ENCODE measurements at regions not wholly inside any gene's neighbourhood (a gene's known extent, or its start where the extent isn't known, plus 50 kb on each side); places are given as distances from the start of the nearest gene placed in this dataset.

GRCh38 chr2:118442996-118443553, 354.8 kb downstream of the INSIG2 start:
- H3K9me3 ChIP-seq (ENCODE audit: control insufficient read depth in 2 of 2, low read length in 2 of 2) = no peaks in the 10 kb centered on the region
- H3K4me1 ChIP-seq (ENCODE audit: control insufficient read depth in 2 of 2, insufficient read depth in 2 of 2, low read length in 2 of 2) = no peaks in the 10 kb centered on the region
- no peak overlapping the region for H3K4me3 ChIP-seq (ENCODE audit: low read length in 2 of 2)
- no peaks in the 10 kb centered on the region for H3K27me3 ChIP-seq (ENCODE audit: control insufficient read depth in 2 of 2, insufficient read depth in 2 of 2, low read length in 2 of 2)
- no peaks in the 10 kb centered on the region for H3K36me3 ChIP-seq (ENCODE audit: control insufficient read depth in 2 of 2, insufficient read depth in 2 of 2, low read length in 2 of 2)
- no peak overlapping the region for H3K9ac ChIP-seq (ENCODE audit: low read depth in 1 of 2, low read length in 2 of 2)
- H3K27ac ChIP-seq (ENCODE audit: low read depth in 2 of 2, low read length in 2 of 2) = no peak overlapping the region

- H3K9me3 ChIP-seq (ENCODE audit: control insufficient read depth in 2 of 2, low read length in 2 of 2) = no peaks in the 10 kb centered on the region
- H3K27me3 ChIP-seq (ENCODE audit: control insufficient read depth in 2 of 2, insufficient read depth in 2 of 2, low read length in 2 of 2) = no peaks in the 10 kb centered on the region
- H3K27ac ChIP-seq (ENCODE audit: low read depth in 2 of 2, low read length in 2 of 2) = no peak overlapping the region
- H3K4me1 ChIP-seq (ENCODE audit: control insufficient read depth in 2 of 2, insufficient read depth in 2 of 2, low read length in 2 of 2) = no peaks in the 10 kb centered on the region
- no peak overlapping the region for H3K4me3 ChIP-seq (ENCODE audit: low read length in 2 of 2)
- H3K9ac ChIP-seq (ENCODE audit: low read depth in 1 of 2, low read length in 2 of 2) = no peak overlapping the region
- no peaks in the 10 kb centered on the region for H3K36me3 ChIP-seq (ENCODE audit: control insufficient read depth in 2 of 2, insufficient read depth in 2 of 2, low read length in 2 of 2)
These were observed 353.8 kb downstream of the INSIG2 start for GRCh38 chr2:118442046-118442445.

- no peaks in the 10 kb centered on the region for H3K36me3 ChIP-seq (ENCODE audit: control insufficient read depth in 2 of 2, insufficient read depth in 2 of 2, low read length in 2 of 2)
- no peak overlapping the region for H3K4me3 ChIP-seq (ENCODE audit: low read length in 2 of 2)
- H3K27me3 ChIP-seq (ENCODE audit: control insufficient read depth in 2 of 2, insufficient read depth in 2 of 2, low read length in 2 of 2) = no peaks in the 10 kb centered on the region
- H3K27ac ChIP-seq (ENCODE audit: low read depth in 2 of 2, low read length in 2 of 2) = no peak overlapping the region
- H3K9me3 ChIP-seq (ENCODE audit: control insufficient read depth in 2 of 2, low read length in 2 of 2) = no peaks in the 10 kb centered on the region
- no peaks in the 10 kb centered on the region for H3K4me1 ChIP-seq (ENCODE audit: control insufficient read depth in 2 of 2, insufficient read depth in 2 of 2, low read length in 2 of 2)
- H3K9ac ChIP-seq (ENCODE audit: low read depth in 1 of 2, low read length in 2 of 2) = no peak overlapping the region
These were observed 352.3 kb downstream of the INSIG2 start for GRCh38 chr2:118440404-118441098.

GRCh38 chr2:118437501-118437900, 349.2 kb downstream of the INSIG2 start:
- Histone ChIP-seq H3K9me3 (ENCODE audit: control insufficient read depth in 2 of 2, low read length in 2 of 2) (no peaks in the 10 kb centered on the region), H3K27ac (ENCODE audit: low read depth in 2 of 2, low read length in 2 of 2) (no peak overlapping the region), H3K27me3 (ENCODE audit: control insufficient read depth in 2 of 2, insufficient read depth in 2 of 2, low read length in 2 of 2) (no peaks in the 10 kb centered on the region), H3K4me1 (ENCODE audit: control insufficient read depth in 2 of 2, insufficient read depth in 2 of 2, low read length in 2 of 2) (no peaks in the 10 kb centered on the region), H3K36me3 (ENCODE audit: control insufficient read depth in 2 of 2, insufficient read depth in 2 of 2, low read length in 2 of 2) (no peaks in the 10 kb centered on the region), H3K9ac (ENCODE audit: low read depth in 1 of 2, low read length in 2 of 2) (no peak overlapping the region), H3K4me3 (ENCODE audit: low read length in 2 of 2) (no peak overlapping the region)

- Histone ChIP-seq H3K9ac (ENCODE audit: low read depth in 1 of 2, low read length in 2 of 2) (no peak overlapping the region), H3K4me3 (ENCODE audit: low read length in 2 of 2) (no peak overlapping the region), H3K27ac (ENCODE audit: low read depth in 2 of 2, low read length in 2 of 2) (no peak overlapping the region), H3K36me3 (ENCODE audit: control insufficient read depth in 2 of 2, insufficient read depth in 2 of 2, low read length in 2 of 2) (no peaks in the 10 kb centered on the region), H3K9me3 (ENCODE audit: control insufficient read depth in 2 of 2, low read length in 2 of 2) (no peaks in the 10 kb centered on the region), H3K27me3 (ENCODE audit: control insufficient read depth in 2 of 2, insufficient read depth in 2 of 2, low read length in 2 of 2) (no peaks in the 10 kb centered on the region), H3K4me1 (ENCODE audit: control insufficient read depth in 2 of 2, insufficient read depth in 2 of 2, low read length in 2 of 2) (peaks cover 0 to 3% of the 10 kb centered on the region in 2 donors)
These were observed 343.7 kb downstream of the INSIG2 start for GRCh38 chr2:118431997-118432396.

- no peaks in the 10 kb centered on the region for H3K9me3 ChIP-seq (ENCODE audit: control insufficient read depth in 2 of 2, low read length in 2 of 2)
- no peak overlapping the region for H3K9ac ChIP-seq (ENCODE audit: low read depth in 1 of 2, low read length in 2 of 2)
- peaks cover 0 to 3% of the 10 kb centered on the region in 2 donors for H3K4me1 ChIP-seq (ENCODE audit: control insufficient read depth in 2 of 2, insufficient read depth in 2 of 2, low read length in 2 of 2)
- no peak overlapping the region for H3K27ac ChIP-seq (ENCODE audit: low read depth in 2 of 2, low read length in 2 of 2)
- no peaks in the 10 kb centered on the region for H3K36me3 ChIP-seq (ENCODE audit: control insufficient read depth in 2 of 2, insufficient read depth in 2 of 2, low read length in 2 of 2)
- no peak overlapping the region for H3K4me3 ChIP-seq (ENCODE audit: low read length in 2 of 2)
- no peaks in the 10 kb centered on the region for H3K27me3 ChIP-seq (ENCODE audit: control insufficient read depth in 2 of 2, insufficient read depth in 2 of 2, low read length in 2 of 2)
These were observed 343.3 kb downstream of the INSIG2 start for GRCh38 chr2:118431586-118431985.

GRCh38 chr2:118431165-118431517, 342.9 kb downstream of the INSIG2 start:
- Histone ChIP-seq H3K9ac (ENCODE audit: low read depth in 1 of 2, low read length in 2 of 2) (no peak overlapping the region), H3K36me3 (ENCODE audit: control insufficient read depth in 2 of 2, insufficient read depth in 2 of 2, low read length in 2 of 2) (no peaks in the 10 kb centered on the region), H3K4me1 (ENCODE audit: control insufficient read depth in 2 of 2, insufficient read depth in 2 of 2, low read length in 2 of 2) (peaks cover 0 to 3% of the 10 kb centered on the region in 2 donors), H3K9me3 (ENCODE audit: control insufficient read depth in 2 of 2, low read length in 2 of 2) (no peaks in the 10 kb centered on the region), H3K27me3 (ENCODE audit: control insufficient read depth in 2 of 2, insufficient read depth in 2 of 2, low read length in 2 of 2) (no peaks in the 10 kb centered on the region), H3K27ac (ENCODE audit: low read depth in 2 of 2, low read length in 2 of 2) (no peak overlapping the region), H3K4me3 (ENCODE audit: low read length in 2 of 2) (no peak overlapping the region)

- peaks cover 0 to 2% of the 10 kb centered on the region in 2 donors for H3K27me3 ChIP-seq (ENCODE audit: control insufficient read depth in 2 of 2, insufficient read depth in 2 of 2, low read length in 2 of 2)
- H3K9ac ChIP-seq (ENCODE audit: low read depth in 1 of 2, low read length in 2 of 2) = no peak overlapping the region
- no peaks in the 10 kb centered on the region for H3K36me3 ChIP-seq (ENCODE audit: control insufficient read depth in 2 of 2, insufficient read depth in 2 of 2, low read length in 2 of 2)
- H3K27ac ChIP-seq (ENCODE audit: low read depth in 2 of 2, low read length in 2 of 2) = no peak overlapping the region
- peaks cover 0 to 3% of the 10 kb centered on the region in 2 donors for H3K4me1 ChIP-seq (ENCODE audit: control insufficient read depth in 2 of 2, insufficient read depth in 2 of 2, low read length in 2 of 2)
- H3K9me3 ChIP-seq (ENCODE audit: control insufficient read depth in 2 of 2, low read length in 2 of 2) = no peaks in the 10 kb centered on the region
- H3K4me3 ChIP-seq (ENCODE audit: low read length in 2 of 2) = no peak overlapping the region
These were observed 342.4 kb downstream of the INSIG2 start for GRCh38 chr2:118430510-118431164.

- Histone ChIP-seq H3K9me3 (ENCODE audit: control insufficient read depth in 2 of 2, low read length in 2 of 2) (no peaks in the 10 kb centered on the region), H3K36me3 (ENCODE audit: control insufficient read depth in 2 of 2, insufficient read depth in 2 of 2, low read length in 2 of 2) (no peaks in the 10 kb centered on the region), H3K27me3 (ENCODE audit: control insufficient read depth in 2 of 2, insufficient read depth in 2 of 2, low read length in 2 of 2) (peaks cover 0 to 2% of the 10 kb centered on the region in 2 donors), H3K9ac (ENCODE audit: low read depth in 1 of 2, low read length in 2 of 2) (no peak overlapping the region), H3K4me1 (ENCODE audit: control insufficient read depth in 2 of 2, insufficient read depth in 2 of 2, low read length in 2 of 2) (no peaks in the 10 kb centered on the region), H3K4me3 (ENCODE audit: low read length in 2 of 2) (no peak overlapping the region), H3K27ac (ENCODE audit: low read depth in 2 of 2, low read length in 2 of 2) (no peak overlapping the region)
These were observed 336.9 kb downstream of the INSIG2 start for GRCh38 chr2:118425191-118425590.

GRCh38 chr2:118423776-118424175, 335.5 kb downstream of the INSIG2 start:
- H3K27me3 ChIP-seq (ENCODE audit: control insufficient read depth in 2 of 2, insufficient read depth in 2 of 2, low read length in 2 of 2) = peaks cover 0 to 2% of the 10 kb centered on the region in 2 donors
- H3K27ac ChIP-seq (ENCODE audit: low read depth in 2 of 2, low read length in 2 of 2) = no peak overlapping the region
- no peak overlapping the region for H3K9ac ChIP-seq (ENCODE audit: low read depth in 1 of 2, low read length in 2 of 2)
- H3K4me3 ChIP-seq (ENCODE audit: low read length in 2 of 2) = no peak overlapping the region
- H3K4me1 ChIP-seq (ENCODE audit: control insufficient read depth in 2 of 2, insufficient read depth in 2 of 2, low read length in 2 of 2) = no peaks in the 10 kb centered on the region
- H3K9me3 ChIP-seq (ENCODE audit: control insufficient read depth in 2 of 2, low read length in 2 of 2) = no peaks in the 10 kb centered on the region
- no peaks in the 10 kb centered on the region for H3K36me3 ChIP-seq (ENCODE audit: control insufficient read depth in 2 of 2, insufficient read depth in 2 of 2, low read length in 2 of 2)
